Activated CD4-positive, alpha-beta T cell treated with anti-CD3 and anti-CD28 coated beads for 24 hours (primary cell): ENCODE measurements at regions not wholly inside any gene's neighbourhood (a gene's known extent, or its start where the extent isn't known, plus 50 kb on each side); places are given as distances from the start of the nearest gene placed in this dataset.
"Not testable (repeated sequence)": the region's sequence is repeated elsewhere in the genome, so short reads cannot be mapped to it uniquely, and the experiment has no call there.

Experiments used
- DNase-seq, 2 donors: peaks; one replicate each; pipeline ENCODE4 v3.0.0-alpha.2; 2020; ENCODE audit warnings: low read depth in 2 of 2

DNA sequence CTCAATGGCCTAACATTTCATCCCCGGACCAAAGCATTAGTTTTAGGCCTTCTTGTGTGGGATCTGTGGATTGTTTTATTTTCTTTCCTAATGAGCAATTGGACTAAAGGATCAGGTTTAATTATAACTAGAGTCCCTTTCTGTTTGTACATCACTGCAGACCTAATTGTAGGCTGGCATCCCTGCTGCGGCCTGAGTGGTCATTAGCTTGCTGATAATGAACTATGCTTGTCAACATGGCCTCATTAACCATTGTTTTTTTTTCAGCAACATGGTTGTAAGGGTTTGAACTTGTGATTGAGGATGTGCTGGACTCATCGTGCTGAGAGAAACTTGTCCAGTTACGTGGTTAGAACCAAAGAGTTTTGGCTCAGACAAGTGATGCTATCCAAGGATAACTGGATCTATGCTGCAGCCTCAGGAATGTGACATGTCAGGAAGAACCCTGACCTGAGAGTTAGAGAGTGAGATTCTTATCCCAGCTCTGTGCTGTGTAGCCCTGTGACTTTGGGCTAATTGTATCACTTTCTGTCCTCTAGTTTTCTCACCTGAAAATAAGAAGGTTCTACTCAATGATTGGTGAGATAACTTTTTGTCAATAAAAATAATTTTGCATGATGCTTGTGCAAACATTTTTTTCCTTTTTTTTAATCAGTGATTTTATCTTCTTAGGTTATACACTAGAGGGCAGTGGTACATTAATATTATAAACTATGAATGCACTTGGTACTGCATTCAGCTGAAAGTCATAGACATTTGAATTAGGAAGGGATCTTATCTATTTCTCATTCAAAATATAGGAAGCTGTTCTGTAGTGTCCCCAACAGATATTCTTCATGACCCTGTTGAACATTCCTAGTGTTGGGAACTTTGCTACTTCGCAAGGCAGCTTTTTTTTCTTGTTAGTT, 140.9 kb downstream of the RNF144B start:
- DNase-seq = no peak

DNA sequence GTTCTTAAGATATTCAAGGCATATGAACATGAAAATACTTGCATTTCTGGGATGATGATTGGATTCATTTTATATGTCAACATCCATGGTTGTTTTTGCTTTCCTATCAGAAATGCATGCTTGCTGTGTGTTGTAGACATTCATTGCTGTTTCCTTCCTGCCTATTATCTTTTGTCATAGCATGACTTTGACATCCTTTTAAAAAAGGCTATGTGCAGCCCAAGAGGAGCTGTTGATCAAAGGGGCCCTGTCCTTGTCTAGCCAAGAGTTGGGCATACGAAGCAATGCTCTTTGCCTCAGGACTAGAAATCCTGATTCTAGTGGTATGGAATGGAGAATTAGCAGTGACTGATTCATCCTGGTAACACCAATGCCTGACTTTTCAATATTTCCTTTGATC, 143.1 kb downstream of the RNF144B start:
- no peak for DNase-seq

DNA sequence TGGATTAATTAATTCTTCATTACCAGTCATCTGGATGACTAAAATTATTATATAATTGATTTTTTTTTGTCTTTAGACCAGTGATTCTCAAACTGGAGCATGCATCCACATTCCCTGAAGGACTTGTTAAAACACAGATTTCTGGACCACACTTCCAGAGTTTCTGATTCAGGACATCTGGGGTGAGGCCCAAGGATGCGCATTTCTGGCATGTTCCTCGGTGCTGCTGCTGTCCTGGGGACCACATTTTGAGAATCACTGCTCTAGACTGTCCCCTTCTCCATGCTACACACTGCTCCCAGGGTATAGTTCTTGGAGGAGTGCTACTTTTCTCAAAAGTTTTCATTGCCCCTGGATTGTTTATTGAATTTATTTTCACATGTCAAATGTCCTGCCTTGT, 145.0 kb downstream of the RNF144B start:
- DNase-seq = no peak

DNA sequence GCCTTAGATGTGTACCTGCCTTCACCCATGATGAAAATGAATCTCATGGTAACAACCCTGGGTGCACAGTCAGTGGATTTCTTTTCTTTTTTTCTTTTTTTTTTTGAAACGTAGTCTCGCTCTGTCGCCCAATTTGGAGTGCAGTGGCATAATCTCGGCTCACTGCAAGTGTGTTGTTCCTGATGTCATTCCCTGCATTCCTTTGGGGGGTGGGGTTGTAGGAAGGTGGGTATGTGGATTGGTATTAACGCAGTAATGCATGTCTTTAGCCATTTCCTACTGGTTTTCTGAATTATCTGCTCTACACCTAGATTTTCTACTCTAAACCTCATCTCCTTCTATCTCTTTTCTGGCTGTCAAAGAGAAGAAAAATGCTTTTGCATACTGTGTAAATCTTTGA, 146.6 kb downstream of the RNF144B start:
- no peak for DNase-seq

DNA sequence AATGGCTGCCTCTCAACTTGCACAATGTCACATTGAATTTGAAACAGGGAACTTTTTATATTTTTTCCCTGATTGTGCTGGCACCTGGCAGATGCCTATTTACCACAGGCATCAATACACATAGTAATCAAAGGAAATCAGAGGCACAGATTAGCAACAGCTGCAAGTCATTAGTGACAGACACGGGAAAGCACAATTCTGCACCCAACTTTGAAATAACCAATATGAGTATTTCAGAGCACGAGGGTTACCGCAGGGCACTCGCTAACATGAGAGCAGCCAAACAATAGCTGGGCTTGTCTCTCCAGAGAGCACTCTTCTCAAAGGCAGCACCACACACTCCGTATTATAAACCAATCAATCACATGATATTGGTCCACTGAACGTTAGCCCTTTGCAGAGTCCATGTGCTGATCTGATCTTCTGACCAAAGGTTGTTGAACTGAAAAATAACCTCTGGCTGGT, 149.5 kb downstream of the RNF144B start:
- DNase-seq = no peak

DNA sequence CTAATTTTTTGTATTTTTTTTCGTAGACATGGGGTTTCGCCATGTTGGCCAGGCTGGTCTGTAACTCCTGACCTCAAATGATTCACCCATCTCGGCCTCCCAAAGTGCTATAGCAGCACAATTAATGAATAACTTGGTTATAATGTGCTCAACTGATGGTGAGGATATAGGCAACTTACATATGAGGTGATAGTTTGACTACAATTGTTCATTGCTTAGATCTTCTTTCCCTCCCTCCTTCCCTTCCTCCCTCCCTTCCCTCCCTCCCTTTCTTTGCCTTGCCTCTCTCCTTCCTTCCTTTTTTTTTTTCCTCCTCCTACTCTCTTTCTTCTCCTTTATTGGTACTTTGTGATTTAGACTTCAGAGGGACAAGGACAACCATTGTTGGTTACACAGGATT, 151.2 kb downstream of the RNF144B start:
- DNase-seq = no peak

DNA sequence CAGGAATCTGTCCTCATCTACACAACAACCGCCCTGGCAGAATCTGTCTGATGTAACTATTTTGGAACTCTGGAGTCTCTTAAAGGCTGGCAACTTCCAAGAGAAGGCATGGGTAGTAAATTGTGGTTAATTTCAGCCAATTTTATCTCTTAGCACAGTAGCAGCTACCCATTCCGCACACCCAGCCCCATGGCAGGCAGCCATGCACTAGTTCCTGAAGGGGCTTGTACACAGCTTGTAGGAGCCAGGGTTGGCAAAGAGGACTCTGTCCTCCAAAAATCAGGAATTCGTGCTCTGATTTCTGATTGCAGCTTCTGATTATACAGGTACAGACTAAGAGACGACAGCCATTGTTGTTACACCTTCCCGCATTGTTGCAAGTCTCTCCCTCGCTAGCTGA, 155.9 kb downstream of the RNF144B start:
- no peak for DNase-seq

DNA sequence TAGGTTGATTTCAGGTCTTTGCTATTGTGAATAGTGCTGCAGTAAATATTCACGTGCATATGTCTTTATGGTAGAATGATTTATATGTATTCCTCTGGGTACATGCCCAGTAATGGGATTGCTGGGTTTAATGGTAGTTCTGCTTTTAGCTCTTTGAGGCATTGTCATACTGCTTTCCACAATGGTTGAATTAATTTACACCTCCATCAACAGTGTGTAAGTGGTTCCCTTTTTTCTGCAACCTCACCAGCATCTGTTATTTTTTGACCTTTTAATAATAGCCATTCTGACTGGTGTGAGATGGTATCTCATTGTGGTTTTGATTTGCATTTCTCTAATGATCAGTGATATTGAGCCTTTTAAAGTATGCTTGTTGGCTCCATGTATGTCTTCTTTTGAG, 158.0 kb downstream of the RNF144B start:
- not testable (repeated sequence) for DNase-seq

DNA sequence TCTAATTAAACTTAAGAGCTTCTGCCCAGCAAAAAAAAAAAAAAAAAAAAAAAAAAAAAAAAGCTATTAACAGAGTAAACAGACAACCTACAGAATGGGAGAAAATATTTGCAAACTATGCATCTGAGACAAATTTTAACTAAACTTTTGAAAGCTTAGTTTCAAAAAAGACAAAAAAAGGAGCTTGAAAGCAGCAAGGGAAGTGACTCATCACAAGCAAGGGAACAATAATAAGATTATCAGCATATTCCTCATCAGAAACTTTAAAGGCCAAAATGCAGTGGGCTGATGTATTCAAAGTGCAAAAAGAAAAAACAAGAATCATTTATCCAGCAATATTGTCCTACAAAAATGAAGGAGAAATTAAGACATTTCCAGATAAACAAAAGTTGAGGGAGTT, 158.6 kb downstream of the RNF144B start:
- DNase-seq = no peak

DNA sequence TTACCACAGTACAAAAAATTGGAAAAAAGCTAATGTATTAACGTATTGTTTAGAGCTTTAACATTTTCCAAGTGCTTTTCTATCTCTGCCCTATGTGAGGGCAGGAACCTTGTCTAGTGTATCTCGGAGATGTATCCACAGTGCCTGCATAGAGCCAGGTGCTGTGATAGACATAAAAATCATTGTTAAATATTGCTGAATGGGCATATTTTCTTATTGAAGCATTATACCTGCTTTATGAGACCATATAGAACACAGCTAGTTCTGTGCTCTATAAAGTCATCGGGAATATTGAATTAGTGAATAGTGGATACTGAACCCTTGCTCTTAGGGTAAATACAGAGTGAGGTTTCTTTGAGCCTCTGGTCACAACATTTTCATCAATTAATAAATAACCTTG, 163.0 kb downstream of the RNF144B start:
- DNase-seq = no peak

DNA sequence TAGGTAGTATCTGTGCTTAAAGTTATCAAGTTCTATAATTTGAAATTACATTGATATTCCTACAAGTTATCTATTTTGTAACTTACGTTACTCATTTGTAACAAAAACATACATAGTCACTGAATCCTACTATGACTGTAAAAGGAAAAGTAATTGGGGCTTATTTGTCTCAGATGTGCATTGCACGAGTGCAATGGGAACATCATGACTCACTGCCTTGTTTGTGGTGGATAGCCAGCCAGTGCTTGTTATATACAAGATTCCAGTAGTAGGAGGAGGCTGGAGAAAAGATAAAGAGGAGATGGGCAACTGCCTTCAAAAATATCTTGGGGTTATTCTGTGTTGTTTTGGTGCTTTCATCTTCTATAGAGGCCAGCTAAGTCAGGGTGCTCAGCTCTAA, 164.1 kb downstream of the RNF144B start:
- DNase-seq = no peak

DNA sequence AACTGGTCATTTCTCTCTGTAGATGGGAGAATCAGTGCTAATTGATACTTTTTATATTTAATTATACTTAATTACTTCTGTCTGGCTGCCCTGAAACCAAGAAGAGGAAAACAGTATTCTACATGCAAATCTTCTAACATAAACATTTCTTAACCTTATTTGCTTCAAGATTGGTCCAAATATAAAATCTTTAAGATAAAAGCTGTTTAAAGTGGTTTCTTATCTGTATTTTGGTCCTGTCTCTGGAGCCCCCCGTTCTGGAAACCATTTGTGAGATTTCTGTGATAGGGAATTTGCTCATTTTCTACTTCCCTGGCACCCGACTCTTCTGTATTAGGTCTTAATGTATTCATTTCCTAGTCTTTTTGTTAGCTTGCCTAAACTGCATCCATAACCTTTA, 168.6 kb downstream of the RNF144B start:
- DNase-seq = no peak

DNA sequence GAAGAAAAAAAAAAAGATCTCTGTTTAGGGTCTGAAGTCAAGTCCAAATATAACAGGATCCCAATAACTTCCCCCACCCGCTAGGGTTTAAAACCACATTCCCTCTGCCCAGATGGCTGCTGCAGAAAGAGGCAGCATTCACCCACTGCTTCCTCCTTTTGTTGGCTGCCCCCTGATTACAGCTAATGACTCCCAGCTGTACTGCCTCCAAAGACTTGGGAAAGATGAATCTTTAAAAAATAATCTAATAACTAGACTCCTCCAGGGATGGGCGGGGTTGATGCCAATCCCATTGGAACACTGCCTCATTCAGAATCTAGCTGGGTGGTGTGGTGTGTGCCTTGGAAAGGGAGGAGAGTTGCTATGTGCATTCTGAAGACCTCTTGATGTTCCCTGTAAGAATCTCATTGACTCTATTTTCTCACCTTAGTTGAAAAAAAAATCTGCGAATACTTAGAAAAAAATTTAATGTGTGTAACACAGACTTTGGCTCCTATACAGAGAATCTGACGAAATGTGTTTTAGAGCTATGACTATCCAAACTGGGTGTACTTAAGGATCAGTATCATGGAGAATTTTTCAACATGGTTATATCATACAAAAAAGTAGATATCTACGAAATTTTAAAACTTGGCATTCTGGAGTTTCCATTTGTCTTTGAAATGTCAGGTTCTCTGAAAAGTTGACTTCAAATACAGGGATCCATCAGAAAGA, 174.0 kb downstream of the RNF144B start:
- no peak for DNase-seq

DNA sequence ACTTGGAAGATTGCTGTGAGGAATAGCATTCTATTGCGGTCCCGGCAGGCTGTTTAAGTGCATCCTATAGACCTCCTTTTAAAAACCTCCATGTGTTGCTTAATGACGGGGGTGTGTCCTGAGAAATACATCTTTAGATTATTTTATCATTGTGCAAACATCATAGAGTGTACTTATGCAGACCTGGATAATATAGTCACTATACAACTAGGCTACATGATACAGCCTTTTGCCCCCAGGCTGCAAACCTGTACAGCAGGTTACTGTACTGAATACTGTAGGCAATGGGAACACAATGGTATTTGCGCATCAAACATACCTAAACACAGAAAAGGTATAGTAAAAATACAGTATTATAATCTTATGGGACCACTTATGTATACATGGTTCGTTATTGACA, 175.6 kb downstream of the RNF144B start:
- no peak for DNase-seq

DNA sequence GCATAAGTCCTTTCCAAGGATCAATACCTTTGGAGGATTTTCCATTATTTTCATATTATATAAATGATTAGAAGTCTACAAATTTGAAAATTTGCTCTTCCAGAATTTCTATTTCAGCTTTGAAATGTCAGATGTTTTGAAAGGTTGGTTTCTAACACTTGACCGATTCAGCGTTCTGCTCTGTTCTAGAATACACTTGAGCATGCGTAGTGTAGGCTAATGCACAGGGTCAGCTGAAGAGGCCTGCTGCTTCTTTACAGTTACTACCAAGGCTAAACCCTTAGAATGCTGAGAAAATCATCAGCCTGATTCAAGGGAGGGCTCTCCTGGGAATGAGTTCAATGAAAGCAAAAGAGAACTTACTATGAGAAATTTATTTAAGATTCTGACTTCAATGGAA, 177.6 kb downstream of the RNF144B start:
- no peak for DNase-seq

DNA sequence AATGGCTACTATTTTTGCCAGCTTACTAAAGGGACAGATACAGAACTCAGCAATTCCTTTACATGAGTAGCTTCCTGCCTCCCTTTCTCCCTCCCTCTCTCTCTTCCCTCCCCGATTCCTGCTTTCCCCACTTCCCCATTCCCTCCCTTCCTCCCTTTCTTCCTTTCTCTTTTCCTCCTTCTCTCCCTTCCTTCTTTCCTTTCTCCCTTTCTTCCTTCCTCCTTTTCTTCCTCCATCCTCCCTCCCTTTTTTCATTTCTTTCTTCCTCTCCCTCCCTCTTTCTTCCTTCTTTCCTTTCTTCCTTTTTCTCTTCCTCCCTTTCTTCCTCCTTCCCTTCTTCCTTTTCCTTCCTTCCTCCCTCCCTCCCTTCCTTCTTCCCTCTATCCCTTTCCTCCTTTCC, 178.1 kb downstream of the RNF144B start:
- no peak for DNase-seq

DNA sequence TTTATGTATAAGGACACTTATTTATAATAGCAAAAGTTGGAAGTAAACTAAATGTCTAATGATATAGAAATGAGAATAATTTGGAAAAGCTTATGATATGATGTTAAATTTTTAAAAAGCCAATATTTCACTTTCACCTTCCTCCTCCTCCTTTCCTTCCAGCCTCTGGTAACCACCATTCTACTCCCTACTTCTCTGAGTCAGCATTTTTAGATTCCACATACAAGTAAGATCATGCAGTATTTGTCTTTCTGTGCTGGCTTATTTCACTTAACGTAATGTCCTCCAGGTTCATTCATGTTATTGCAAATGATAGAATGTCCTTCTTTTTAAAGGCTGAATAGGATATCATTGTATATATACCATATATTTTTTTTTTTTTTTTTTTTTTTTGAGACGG, 180.2 kb downstream of the RNF144B start:
- DNase-seq = no peak

DNA sequence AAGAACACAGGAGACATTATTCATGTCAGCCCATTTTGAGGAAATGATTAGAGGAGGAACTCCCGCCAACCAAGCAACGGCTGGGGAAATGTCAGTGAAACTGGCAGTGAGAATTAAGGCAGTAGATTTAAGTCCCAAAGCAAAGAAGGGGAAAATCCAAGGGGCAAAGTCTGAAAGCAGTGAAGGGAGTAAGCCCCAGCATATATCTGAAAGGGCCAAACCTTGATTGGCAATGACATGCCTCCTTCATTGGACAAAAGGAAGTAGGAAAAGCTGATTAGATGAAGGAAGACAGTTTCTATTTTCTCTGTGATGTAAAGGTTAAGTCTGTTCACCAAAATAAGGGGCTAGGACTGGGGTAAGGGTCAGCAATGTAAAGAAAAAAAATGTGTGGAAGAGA, 190.3 kb downstream of the RNF144B start:
- no peak for DNase-seq

DNA sequence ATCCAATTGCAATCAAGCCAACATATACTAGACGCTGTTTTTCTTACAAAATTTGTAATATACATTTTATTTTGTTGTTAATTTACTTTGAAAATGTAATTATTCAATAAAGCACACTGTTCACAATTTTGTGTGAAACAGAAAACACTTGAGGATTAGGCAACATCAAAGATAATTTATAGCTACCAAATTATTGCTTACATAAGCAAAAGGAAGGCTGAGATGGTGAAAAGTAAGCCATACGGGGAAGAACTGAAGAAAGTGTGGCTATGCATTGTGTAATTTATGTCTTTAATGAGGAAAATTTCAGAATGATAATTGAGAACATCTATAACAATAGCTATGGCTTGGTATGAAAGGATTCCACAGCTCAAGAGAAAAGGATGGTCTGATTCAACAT, 192.0 kb downstream of the RNF144B start:
- no peak for DNase-seq

DNA sequence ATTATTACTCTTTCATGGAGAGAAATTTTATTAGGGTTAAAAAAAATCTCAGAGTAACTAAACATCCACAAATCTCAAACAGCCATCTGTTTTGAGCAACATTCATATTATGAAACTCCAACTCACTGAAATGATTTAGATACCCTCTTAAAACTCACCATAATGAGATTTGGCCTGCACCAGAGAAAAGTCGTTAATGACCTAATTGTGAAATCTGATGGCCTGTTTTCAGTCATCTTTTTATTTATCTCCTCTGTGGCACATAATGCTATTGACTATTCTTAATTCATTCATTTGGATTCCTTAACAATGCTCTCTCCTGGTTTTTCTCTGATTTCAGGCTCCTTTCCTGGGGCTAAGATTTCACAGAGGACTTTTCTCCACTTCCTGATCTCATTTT, 192.7 kb downstream of the RNF144B start:
- no peak for DNase-seq

DNA sequence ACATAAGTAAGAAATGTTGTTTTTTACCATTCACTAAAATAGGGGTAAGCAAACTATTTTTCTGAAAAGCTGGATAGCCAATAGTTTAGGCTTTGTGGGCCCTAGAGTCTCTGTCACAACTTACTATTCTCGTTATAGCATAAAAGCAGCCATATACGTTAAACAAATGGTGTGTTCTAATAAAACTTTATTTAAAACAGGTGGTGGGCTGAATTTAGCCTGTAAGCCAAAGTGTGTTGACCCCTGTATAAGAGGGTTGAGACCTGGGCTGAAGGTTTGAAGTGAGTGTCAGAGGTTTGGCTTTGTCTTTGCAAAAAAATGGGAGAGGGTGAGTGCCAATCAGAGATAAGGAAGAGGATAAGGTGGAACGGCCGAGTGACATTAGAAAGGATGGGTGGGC, 197.2 kb downstream of the RNF144B start:
- DNase-seq = no peak

DNA sequence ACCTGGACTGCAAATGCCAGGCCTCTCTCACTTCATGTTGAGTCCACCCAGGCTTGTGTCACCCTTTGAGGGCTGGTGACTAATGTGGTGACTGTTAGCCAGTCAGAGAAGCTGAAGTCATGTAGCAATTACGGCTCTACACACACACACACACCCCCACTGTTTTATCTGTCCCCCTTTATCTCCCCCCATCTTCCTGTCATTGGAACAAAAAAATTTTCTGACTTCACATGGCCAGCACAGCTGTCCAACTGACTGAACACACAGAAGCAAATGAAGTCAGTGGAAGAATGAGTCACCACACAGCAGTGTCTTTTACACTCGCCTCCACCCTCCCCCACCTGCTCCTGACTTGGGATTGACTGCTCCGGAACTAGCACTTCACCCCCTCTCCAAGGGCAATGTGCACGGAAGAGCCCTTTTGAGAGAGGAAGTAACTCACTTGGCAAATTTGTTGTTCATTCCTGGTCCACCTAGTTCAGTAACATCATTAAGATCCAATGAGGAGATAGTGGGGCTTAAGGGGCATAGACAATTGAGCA, 198.0 kb downstream of the RNF144B start:
- DNase-seq = no peak

DNA sequence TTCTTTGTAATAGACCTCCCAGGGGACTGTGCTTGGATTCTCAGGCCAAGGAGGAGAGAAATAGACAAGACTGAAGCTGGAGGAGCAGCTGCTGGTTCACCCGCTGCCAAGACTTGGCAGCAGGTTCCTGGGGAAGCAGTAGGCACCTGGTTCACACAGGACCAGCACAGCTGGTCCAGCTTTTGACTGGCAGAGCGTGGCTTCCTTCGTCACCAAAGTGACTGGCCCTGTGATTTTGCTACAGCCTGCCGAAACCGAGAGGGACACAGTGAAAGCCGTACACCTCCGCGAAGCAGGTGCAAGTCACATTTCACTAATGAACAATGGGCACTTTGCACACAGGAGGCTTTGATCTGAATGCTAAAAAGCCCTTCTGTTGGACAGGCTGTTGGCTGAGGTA, 199.0 kb downstream of the RNF144B start:
- DNase-seq = no peak
